ENCODE measurements at regions not wholly inside any gene's neighbourhood (a gene's known extent, or its start where the extent isn't known, plus 50 kb on each side); places are given as distances from the start of the nearest gene placed in this dataset.

DNA sequence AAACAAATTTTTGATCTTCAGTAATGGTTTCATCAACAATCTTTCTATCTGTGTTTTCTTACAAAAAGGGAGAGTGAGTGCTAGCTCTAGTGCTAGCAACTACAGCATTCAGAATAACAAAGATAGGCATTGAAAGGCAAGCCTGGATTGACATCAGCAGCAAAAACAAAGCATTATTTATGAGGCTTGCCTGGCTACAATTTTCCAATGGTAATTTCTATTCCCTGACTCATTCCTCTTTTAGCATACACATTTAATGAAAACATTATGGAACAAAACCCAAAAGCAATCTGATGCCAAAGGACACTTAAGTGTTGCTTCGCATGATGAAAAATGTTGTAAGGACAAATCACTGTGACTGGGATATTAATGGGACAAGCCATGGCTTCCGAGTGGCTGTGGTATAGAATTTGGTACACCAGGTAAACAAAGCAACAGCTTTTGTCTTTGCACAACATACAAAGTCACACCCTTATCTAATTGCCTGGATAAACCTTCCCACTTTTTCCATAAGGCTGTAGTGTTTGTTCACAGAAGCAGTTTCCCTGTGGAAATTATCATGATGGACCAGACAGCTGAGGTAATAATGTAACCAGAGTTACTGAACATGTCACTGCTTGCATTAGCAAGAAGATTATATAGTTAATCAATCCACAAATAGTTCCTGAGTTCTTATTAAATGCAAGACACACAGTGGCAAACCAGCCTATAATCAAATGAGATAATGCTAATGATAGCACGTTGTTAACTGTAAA is 179.8 kb upstream of the EDIL3 start:
- no peak for DNase-seq (ENCODE audit: insufficient read length, low spot score)
- TF ChIP-seq POLR2AphosphoS5 (IDR thresholded peaks at IDR 0.05; ENCODE audit: low read depth, low read length) (no peak), TAF1 (IDR thresholded peaks at IDR 0.05; ENCODE audit: low read depth, low read length) (no peak), SPI1 (IDR thresholded peaks at IDR 0.05; ENCODE audit: low read depth, low read length) (no peak), PAX5 (IDR thresholded peaks at IDR 0.05; ENCODE audit: insufficient read depth, low read length, severe bottlenecking) (no peak), POU2F2 (IDR thresholded peaks at IDR 0.05; ENCODE audit: low read depth, low read length) (no peak), POLR2A (IDR thresholded peaks at IDR 0.05; ENCODE audit: low read depth, low read length) (no peak)

DNA sequence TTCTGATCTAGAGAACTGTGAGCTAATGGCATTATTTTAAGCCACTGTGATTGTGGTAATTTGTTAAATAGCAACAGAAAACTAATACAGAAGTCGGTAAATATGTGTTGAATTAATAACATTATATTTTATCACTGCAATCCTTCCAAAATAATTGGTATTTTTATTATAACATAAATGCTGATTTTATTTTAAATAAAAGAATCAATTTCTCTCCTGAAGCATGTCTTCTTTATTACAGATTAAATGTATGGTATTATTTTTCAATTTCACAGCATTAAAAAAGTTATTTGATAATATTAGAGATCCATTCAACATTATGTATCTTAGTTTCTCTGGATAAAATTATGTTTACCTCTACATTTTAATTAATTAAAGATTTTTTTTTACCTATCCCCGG is 165.5 kb upstream of the EDIL3 start:
- TF ChIP-seq POLR2AphosphoS5 (IDR thresholded peaks at IDR 0.05; ENCODE audit: low read depth, low read length) (no peak), POLR2A (IDR thresholded peaks at IDR 0.05; ENCODE audit: low read depth, low read length) (no peak), POU2F2 (IDR thresholded peaks at IDR 0.05; ENCODE audit: low read depth, low read length) (no peak), SPI1 (IDR thresholded peaks at IDR 0.05; ENCODE audit: low read depth, low read length) (no peak), PAX5 (IDR thresholded peaks at IDR 0.05; ENCODE audit: insufficient read depth, low read length, severe bottlenecking) (no peak), TAF1 (IDR thresholded peaks at IDR 0.05; ENCODE audit: low read depth, low read length) (no peak)
- FAIRE-seq: no peak
- no peak for DNase-seq (ENCODE audit: insufficient read length, low spot score)

More for the DNA sequence above, 179.8 kb upstream of the EDIL3 start:
- FAIRE-seq: no peak

DNA sequence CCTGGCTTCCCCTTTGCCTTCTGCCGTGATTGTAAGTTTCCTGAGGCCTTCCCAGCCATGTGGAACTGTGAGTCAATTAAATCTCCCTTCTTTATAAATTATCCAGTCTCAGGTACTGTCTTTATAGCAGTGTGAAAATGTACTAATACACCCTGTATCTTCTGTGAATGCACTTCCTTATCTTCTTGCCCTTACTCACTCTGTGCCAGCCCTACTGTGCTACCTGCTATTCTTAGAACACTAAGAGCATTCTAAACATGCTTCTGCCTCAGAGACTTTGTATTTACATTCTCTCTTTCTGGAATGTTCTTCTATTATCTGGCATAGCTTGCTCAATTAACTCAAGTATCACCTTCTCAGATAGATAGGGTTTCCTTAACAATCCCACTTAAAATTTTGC is 164.4 kb upstream of the EDIL3 start:
- FAIRE-seq: no peak
- no peak for TF ChIP-seq POU2F2 (IDR thresholded peaks at IDR 0.05; ENCODE audit: low read depth, low read length)
- TF ChIP-seq POLR2AphosphoS5 (IDR thresholded peaks at IDR 0.05; ENCODE audit: low read depth, low read length): no peak
- DNase-seq (ENCODE audit: insufficient read length, low spot score): no peak

DNA sequence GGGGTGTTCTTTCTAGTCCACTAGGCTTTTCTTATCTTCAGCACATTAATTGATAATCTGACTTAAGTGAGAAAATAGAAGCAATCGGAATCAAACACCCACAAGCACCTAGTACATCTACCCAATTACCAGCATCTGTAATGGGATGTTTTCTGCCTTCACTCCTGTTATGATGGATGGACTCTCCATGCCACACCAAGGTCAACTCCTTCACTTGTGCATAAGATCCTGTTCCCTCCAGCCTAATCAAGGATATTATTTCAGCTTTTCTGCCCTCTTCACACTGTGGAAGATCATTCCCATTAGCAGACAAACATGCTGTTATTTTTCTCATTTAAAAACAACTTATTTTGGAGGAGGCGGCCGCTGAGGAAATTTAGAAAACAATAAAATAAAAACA is 162.0 kb upstream of the EDIL3 start:
- FAIRE-seq (no peak), DNase-seq (ENCODE audit: insufficient read length, low spot score) (no peak)

DNA sequence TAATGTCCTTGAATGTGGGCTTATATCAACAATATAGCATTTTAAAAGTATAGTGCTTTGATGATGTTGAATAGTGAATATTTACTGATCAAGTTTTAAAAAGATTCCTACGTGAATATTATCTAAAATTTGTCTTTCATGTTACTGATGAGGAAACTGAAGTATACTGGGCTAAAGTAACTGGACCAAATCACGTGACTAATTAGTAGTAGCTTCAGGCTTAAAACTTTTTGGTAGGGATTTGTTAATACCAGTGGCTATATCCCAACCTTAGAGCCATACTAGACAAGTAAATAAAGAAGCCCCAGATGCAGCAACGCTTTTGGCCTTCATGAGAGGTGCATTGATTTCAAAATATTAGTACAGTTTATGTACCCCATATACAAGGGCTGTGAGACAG is 152.1 kb upstream of the EDIL3 start:
- FAIRE-seq: no peak
- DNase-seq (ENCODE audit: insufficient read length, low spot score): no peak
- TF ChIP-seq POU2F2 (IDR thresholded peaks at IDR 0.05; ENCODE audit: low read depth, low read length) (no peak), TAF1 (IDR thresholded peaks at IDR 0.05; ENCODE audit: low read depth, low read length) (no peak), POLR2A (IDR thresholded peaks at IDR 0.05; ENCODE audit: low read depth, low read length) (no peak), POLR2AphosphoS5 (IDR thresholded peaks at IDR 0.05; ENCODE audit: low read depth, low read length) (no peak), PAX5 (IDR thresholded peaks at IDR 0.05; ENCODE audit: insufficient read depth, low read length, severe bottlenecking) (no peak), SPI1 (IDR thresholded peaks at IDR 0.05; ENCODE audit: low read depth, low read length) (no peak)

More for the DNA sequence above, 162.0 kb upstream of the EDIL3 start:
- no peak for TF ChIP-seq PAX5 (IDR thresholded peaks at IDR 0.05; ENCODE audit: insufficient read depth, low read length, severe bottlenecking)
- no peak for TF ChIP-seq TAF1 (IDR thresholded peaks at IDR 0.05; ENCODE audit: low read depth, low read length)
- no peak for TF ChIP-seq POLR2A (IDR thresholded peaks at IDR 0.05; ENCODE audit: low read depth, low read length)
- no peak for TF ChIP-seq POU2F2 (IDR thresholded peaks at IDR 0.05; ENCODE audit: low read depth, low read length)

DNA sequence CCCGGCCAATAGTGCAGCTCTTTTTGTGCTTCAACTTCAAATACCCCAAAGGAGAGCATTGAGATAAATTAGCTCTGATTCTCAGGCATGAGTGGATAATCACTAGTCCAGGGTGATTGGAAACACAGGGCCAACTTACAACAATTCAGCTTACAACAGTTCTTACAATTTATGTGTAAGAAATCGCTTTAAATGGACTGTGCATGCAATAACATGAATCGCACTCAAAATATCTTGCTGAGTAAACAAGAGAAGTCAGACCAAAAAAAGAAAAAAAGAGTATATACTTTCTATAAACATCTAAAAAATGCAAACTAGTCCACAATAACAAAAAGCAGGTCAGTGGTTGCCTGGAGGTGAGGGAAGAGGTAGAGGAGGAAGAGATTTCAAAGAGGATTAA is 150.6 kb upstream of the EDIL3 start:
- no peak for FAIRE-seq
- no peak for DNase-seq (ENCODE audit: insufficient read length, low spot score)

DNA sequence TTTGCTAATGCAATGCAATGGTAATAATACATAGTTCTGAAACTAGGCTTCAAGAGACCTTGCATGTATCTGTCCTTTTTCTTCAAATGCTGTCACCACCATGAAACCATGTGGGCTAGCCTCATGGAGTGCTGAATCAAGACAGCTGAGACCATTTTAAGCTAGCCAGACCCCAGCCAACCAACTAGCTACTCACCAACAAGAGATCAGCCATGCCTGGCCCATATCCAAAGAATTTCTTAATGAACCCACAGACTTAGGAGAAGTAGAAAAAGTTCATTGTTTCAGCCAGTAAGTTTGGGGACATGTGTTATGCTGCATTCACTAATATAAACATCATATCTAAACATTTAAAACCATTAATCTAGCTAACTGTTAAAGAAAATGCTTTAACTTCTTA is 139.8 kb upstream of the EDIL3 start:
- DNase-seq (ENCODE audit: insufficient read length, low spot score) (no peak), FAIRE-seq (no peak)
- TF ChIP-seq PAX5 (IDR thresholded peaks at IDR 0.05; ENCODE audit: insufficient read depth, low read length, severe bottlenecking) (no peak), TAF1 (IDR thresholded peaks at IDR 0.05; ENCODE audit: low read depth, low read length) (no peak), POLR2AphosphoS5 (IDR thresholded peaks at IDR 0.05; ENCODE audit: low read depth, low read length) (no peak), POLR2A (IDR thresholded peaks at IDR 0.05; ENCODE audit: low read depth, low read length) (no peak), SPI1 (IDR thresholded peaks at IDR 0.05; ENCODE audit: low read depth, low read length) (no peak), POU2F2 (IDR thresholded peaks at IDR 0.05; ENCODE audit: low read depth, low read length) (no peak)

More for the DNA sequence above, 150.6 kb upstream of the EDIL3 start:
- TF ChIP-seq POLR2AphosphoS5 (IDR thresholded peaks at IDR 0.05; ENCODE audit: low read depth, low read length): no peak
- TF ChIP-seq POLR2A (IDR thresholded peaks at IDR 0.05; ENCODE audit: low read depth, low read length): no peak
- TF ChIP-seq PAX5 (IDR thresholded peaks at IDR 0.05; ENCODE audit: insufficient read depth, low read length, severe bottlenecking): no peak
- TF ChIP-seq POU2F2 (IDR thresholded peaks at IDR 0.05; ENCODE audit: low read depth, low read length): no peak
- no peak for TF ChIP-seq TAF1 (IDR thresholded peaks at IDR 0.05; ENCODE audit: low read depth, low read length)
- no peak for TF ChIP-seq SPI1 (IDR thresholded peaks at IDR 0.05; ENCODE audit: low read depth, low read length)

DNA sequence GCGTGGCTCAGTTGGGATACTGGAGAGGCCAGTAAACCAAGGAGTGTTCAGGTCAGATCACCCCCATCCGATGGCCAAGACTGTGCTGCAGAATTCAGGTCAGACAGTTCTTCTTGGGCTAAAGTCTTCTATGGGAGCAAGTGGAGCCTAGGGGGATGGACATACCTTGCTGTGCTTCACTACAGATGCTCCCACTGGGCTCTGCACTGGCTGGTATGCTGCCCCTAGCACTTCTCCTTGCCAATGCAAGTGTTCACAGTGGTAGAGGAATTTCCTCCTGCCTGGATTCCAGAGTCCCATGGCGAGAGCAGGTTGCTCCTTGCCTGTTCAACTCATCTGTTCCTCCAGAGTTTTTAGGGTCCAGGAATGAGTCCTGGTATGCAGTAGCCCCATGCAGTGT is 134.2 kb upstream of the EDIL3 start:
- TF ChIP-seq TAF1 (IDR thresholded peaks at IDR 0.05; ENCODE audit: low read depth, low read length): no peak
- no peak for TF ChIP-seq POLR2A (IDR thresholded peaks at IDR 0.05; ENCODE audit: low read depth, low read length)
- no peak for TF ChIP-seq PAX5 (IDR thresholded peaks at IDR 0.05; ENCODE audit: insufficient read depth, low read length, severe bottlenecking)
- TF ChIP-seq POLR2AphosphoS5 (IDR thresholded peaks at IDR 0.05; ENCODE audit: low read depth, low read length): no peak
- TF ChIP-seq SPI1 (IDR thresholded peaks at IDR 0.05; ENCODE audit: low read depth, low read length): no peak
- TF ChIP-seq POU2F2 (IDR thresholded peaks at IDR 0.05; ENCODE audit: low read depth, low read length): no peak
- no peak for DNase-seq (ENCODE audit: insufficient read length, low spot score)
- FAIRE-seq: no peak

DNA sequence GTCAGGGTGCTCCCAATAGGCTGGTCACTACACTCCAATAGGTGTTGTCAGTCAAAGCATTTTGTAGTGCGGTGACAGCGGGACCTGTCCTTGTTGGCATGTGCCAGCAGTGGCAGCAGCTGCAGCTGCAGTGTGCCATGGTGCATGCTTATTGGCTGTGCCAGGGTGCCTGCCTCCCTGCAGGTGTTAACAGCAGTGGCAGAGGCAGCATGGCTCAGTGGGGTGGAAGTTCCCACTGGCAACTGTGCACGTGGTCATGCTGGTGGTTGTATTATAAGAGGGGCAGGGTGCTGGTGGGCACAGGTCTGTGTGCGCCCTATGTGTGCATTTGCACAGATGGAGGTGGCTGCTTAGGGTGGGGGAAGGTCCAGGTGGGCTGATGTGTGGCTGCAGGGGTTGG is 133.7 kb upstream of the EDIL3 start:
- DNase-seq (ENCODE audit: insufficient read length, low spot score): no peak
- FAIRE-seq: no peak
- TF ChIP-seq POU2F2 (IDR thresholded peaks at IDR 0.05; ENCODE audit: low read depth, low read length): no peak
- no peak for TF ChIP-seq POLR2A (IDR thresholded peaks at IDR 0.05; ENCODE audit: low read depth, low read length)
- no peak for TF ChIP-seq POLR2AphosphoS5 (IDR thresholded peaks at IDR 0.05; ENCODE audit: low read depth, low read length)
- TF ChIP-seq TAF1 (IDR thresholded peaks at IDR 0.05; ENCODE audit: low read depth, low read length): no peak
- TF ChIP-seq SPI1 (IDR thresholded peaks at IDR 0.05; ENCODE audit: low read depth, low read length): no peak
- no peak for TF ChIP-seq PAX5 (IDR thresholded peaks at IDR 0.05; ENCODE audit: insufficient read depth, low read length, severe bottlenecking)

DNA sequence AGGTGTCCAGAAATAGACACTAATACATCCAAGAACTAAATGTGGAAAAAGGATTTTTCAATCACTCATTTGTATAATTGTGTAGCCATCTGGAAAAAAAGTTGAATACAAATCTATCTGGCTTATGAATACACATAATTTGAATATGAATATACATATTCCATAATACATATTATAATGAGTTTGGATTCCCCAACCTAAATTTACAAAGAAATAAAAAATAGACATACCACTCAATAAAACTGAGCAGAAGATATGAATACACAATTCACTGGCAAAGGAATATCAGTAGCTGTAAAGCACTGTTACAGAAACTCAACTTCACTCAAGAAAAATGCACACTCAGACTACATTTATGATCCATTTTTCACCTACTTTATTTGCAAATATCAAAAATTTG is 121.9 kb upstream of the EDIL3 start:
- no peak for DNase-seq (ENCODE audit: insufficient read length, low spot score)
- FAIRE-seq: no peak
- no peak for TF ChIP-seq SPI1 (IDR thresholded peaks at IDR 0.05; ENCODE audit: low read depth, low read length)
- TF ChIP-seq TAF1 (IDR thresholded peaks at IDR 0.05; ENCODE audit: low read depth, low read length): no peak
- no peak for TF ChIP-seq POLR2A (IDR thresholded peaks at IDR 0.05; ENCODE audit: low read depth, low read length)
- no peak for TF ChIP-seq PAX5 (IDR thresholded peaks at IDR 0.05; ENCODE audit: insufficient read depth, low read length, severe bottlenecking)
- no peak for TF ChIP-seq POLR2AphosphoS5 (IDR thresholded peaks at IDR 0.05; ENCODE audit: low read depth, low read length)
- TF ChIP-seq POU2F2 (IDR thresholded peaks at IDR 0.05; ENCODE audit: low read depth, low read length): no peak
